ENCODE measurements at regions not wholly inside any gene's neighbourhood (a gene's known extent, or its start where the extent isn't known, plus 50 kb on each side); places are given as distances from the start of the nearest gene placed in this dataset.

DNA sequence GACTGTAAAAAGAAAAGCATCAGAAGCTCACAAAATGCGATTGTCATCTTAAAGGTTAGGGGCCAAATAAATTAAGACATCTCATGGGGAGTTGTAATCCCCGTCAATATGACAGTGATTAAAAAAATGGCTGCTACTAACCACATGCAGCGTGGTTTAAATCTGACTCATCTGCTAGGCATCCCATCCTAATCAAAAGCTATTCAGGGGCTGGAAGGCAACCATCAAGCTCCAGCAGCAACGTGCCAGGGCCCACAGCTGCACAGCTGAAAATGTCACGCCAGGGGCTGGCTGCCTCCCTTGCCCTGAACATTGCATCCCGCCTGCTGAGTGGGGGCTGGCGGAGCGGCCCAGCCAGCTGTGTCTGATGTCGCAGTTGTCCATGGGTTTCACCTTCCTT lies 66.3 kb upstream of the FRMD4A start:
- TF ChIP-seq CTCF (conservative IDR thresholded peaks at IDR 0.05): no peak
- no peak for TF ChIP-seq ZFX (IDR thresholded peaks at IDR 0.05)

All from C4-2B (cell line).